Lower leg skin (tissue), 4 donors: ENCODE measurements at regions not wholly inside any gene's neighbourhood (a gene's known extent, or its start where the extent isn't known, plus 50 kb on each side); places are given as distances from the start of the nearest gene placed in this dataset.

ENCODE experiments used
- DNase-seq, 2 donors: peaks; one replicate each; pipeline ENCODE4 v3.0.0-alpha.2; 2019; ENCODE audit warnings: low spot score in 2 of 2
- H3K4me3 ChIP-seq: fragments of 200-600 bp; sonication (generic); 2 replicates; pipeline ENCODE4 v1.5.1; 2017; ENCODE audit warnings: mild to moderate bottlenecking, low read depth; ENCODE audit not compliant: poor library complexity, severe bottlenecking
- CTCF ChIP-seq, 3 donors: fragments of 450-650 bp; IDR thresholded peaks; one replicate each; pipeline ENCODE4 v1.5.1; 2016; ENCODE audit warnings: antibody characterized with exemption in 3 of 3, mild to moderate bottlenecking in 3 of 3, moderate library complexity in 2 of 3
- POLR2A ChIP-seq, 2 donors: fragments of 450-650 bp; IDR thresholded peaks; one replicate each; pipeline ENCODE4 v1.6.1; 2016 to 2017; ENCODE audit warnings: antibody characterized with exemption in 2 of 2, mild to moderate bottlenecking in 1 of 2, moderate library complexity in 1 of 2
- WGBS, 2 donors: methylation state at CpG; one replicate each; pipeline ENCODE4 v1.1.5; 2018; 5-methylcytosine and 5-hydroxymethylcytosine counted together
- intact Hi-C: fragments of 100-400 bp; cut with DNase I; formaldehyde crosslinking; loops from one replicate; pipeline ENCODE4 v1.15.0; 2023; ENCODE audit warnings: low total_unique reads

GRCh38 chr12:41943671-41944070 is 201.0 kb downstream of the GXYLT1 start:
- no peak for TF ChIP-seq POLR2A (IDR thresholded peaks at IDR 0.05)
- no peak for TF ChIP-seq CTCF (IDR thresholded peaks at IDR 0.05)
- intact Hi-C loops = no loop called here
- H3K4me3 ChIP-seq = no peak overlapping the region
- DNase-seq = no peak

GRCh38 chr12:41942354-41942753 is 202.3 kb downstream of the GXYLT1 start:
- H3K4me3 ChIP-seq = no peak overlapping the region
- no peak for TF ChIP-seq CTCF (IDR thresholded peaks at IDR 0.05)
- TF ChIP-seq POLR2A (IDR thresholded peaks at IDR 0.05) = no peak
- intact Hi-C loops = no loop called here
- DNase-seq = no peak

GRCh38 chr12:41941079-41941478 is 203.6 kb downstream of the GXYLT1 start:
- WGBS, 2 donors = 76 to 82% methylated on average over 2 of the region's 2 CpGs
- TF ChIP-seq CTCF (IDR thresholded peaks at IDR 0.05) (no peak), POLR2A (IDR thresholded peaks at IDR 0.05) (no peak)
- no peak overlapping the region for H3K4me3 ChIP-seq
- DNase-seq = no peak
- intact Hi-C loops = no loop called here

GRCh38 chr12:41940571-41940970 is 204.1 kb downstream of the GXYLT1 start:
- TF ChIP-seq POLR2A (IDR thresholded peaks at IDR 0.05) (no peak), CTCF (IDR thresholded peaks at IDR 0.05) (no peak)
- intact Hi-C loops = no loop called here
- 81% methylated on average over 1 of the region's 1 CpG for WGBS, 2 donors
- no peak for DNase-seq
- H3K4me3 ChIP-seq = no peak overlapping the region

GRCh38 chr12:41936333-41936732 is 208.3 kb downstream of the GXYLT1 start:
- no peak for DNase-seq

More at GRCh38 chr12:41936333-41936732, 208.3 kb downstream of the GXYLT1 start:
- TF ChIP-seq CTCF (IDR thresholded peaks at IDR 0.05) (no peak), POLR2A (IDR thresholded peaks at IDR 0.05) (no peak)
- no peak overlapping the region for H3K4me3 ChIP-seq
- 66 to 76% methylated on average over 5 of the region's 5 CpGs for WGBS, 2 donors
- intact Hi-C loops = no loop called here
